NCI-H2227 (cell line): ENCODE measurements at regions not wholly inside any gene's neighbourhood (a gene's known extent, or its start where the extent isn't known, plus 50 kb on each side); places are given as distances from the start of the nearest gene placed in this dataset.
"Not testable (repeated sequence)": the region's sequence is repeated elsewhere in the genome, so short reads cannot be mapped to it uniquely, and the experiment has no call there.

Experiments used
- DNase-seq: peaks from one replicate; lab custom pipeline; 2025; ENCODE audit not compliant: unreplicated experiment; lab: John Stamatoyannopoulos, UW

GRCh38 chr11:81339521-81339920, 1394.1 kb downstream of the FAM181B start:
- DNase-seq = no peak

GRCh38 chr11:81337756-81338155, 1395.9 kb downstream of the FAM181B start:
- DNase-seq = no peak

GRCh38 chr11:81332276-81332675, 1401.4 kb downstream of the FAM181B start:
- no peak for DNase-seq

GRCh38 chr11:81331611-81332235, 1401.9 kb downstream of the FAM181B start:
- DNase-seq = no peak

GRCh38 chr11:81331088-81331487, 1402.6 kb downstream of the FAM181B start:
- DNase-seq = no peak

- DNase-seq = no peak
Measured at GRCh38 chr11:81303038-81303664, 1430.5 kb downstream of the FAM181B start.

GRCh38 chr11:81301166-81301830, 1432.4 kb downstream of the FAM181B start:
- no peak for DNase-seq

- no peak for DNase-seq
Measured at GRCh38 chr11:81286959-81287358, 1446.7 kb downstream of the FAM181B start.

- DNase-seq = no peak
Measured at GRCh38 chr11:81286550-81286949, 1447.1 kb downstream of the FAM181B start.

- DNase-seq = not testable (repeated sequence)
Measured at GRCh38 chr11:81280228-81280627, 1453.4 kb downstream of the FAM181B start.

- no peak for DNase-seq
Measured at GRCh38 chr11:81278991-81279390, 1454.7 kb downstream of the FAM181B start.

- DNase-seq = no peak
Measured at GRCh38 chr11:81270686-81271085, 1463.0 kb downstream of the FAM181B start.

GRCh38 chr11:81267246-81267645, 1466.4 kb downstream of the FAM181B start:
- DNase-seq = no peak

GRCh38 chr11:81259471-81259870, 1474.2 kb downstream of the FAM181B start:
- DNase-seq = no peak

- no peak for DNase-seq
Measured at GRCh38 chr11:81255895-81256294, 1477.8 kb downstream of the FAM181B start.

GRCh38 chr11:81253244-81253643, 1480.4 kb downstream of the FAM181B start:
- no peak for DNase-seq

- no peak for DNase-seq
Measured at GRCh38 chr11:81246941-81247340, 1486.7 kb downstream of the FAM181B start.

GRCh38 chr11:81245791-81246190, 1487.9 kb downstream of the FAM181B start:
- no peak for DNase-seq

GRCh38 chr11:81241672-81242275, 1491.9 kb downstream of the FAM181B start:
- no peak for DNase-seq

- DNase-seq = no peak
Measured at GRCh38 chr11:81237139-81237538, 1496.5 kb downstream of the FAM181B start.

GRCh38 chr11:81227409-81227808, 1506.3 kb downstream of the FAM181B start:
- DNase-seq = not testable (repeated sequence)

- no peak for DNase-seq
Measured at GRCh38 chr11:81224396-81224795, 1509.3 kb downstream of the FAM181B start.
